ENCODE measurements at regions not wholly inside any gene's neighbourhood (a gene's known extent, or its start where the extent isn't known, plus 50 kb on each side); places are given as distances from the start of the nearest gene placed in this dataset.
"Not testable (repeated sequence)": the region's sequence is repeated elsewhere in the genome, so short reads cannot be mapped to it uniquely, and the experiment has no call there.

GRCh38 chr10:131363416-131363815 lies 51.9 kb upstream of the TCERG1L start:
- no peak for DNase-seq (ENCODE audit: low spot score)

DNA sequence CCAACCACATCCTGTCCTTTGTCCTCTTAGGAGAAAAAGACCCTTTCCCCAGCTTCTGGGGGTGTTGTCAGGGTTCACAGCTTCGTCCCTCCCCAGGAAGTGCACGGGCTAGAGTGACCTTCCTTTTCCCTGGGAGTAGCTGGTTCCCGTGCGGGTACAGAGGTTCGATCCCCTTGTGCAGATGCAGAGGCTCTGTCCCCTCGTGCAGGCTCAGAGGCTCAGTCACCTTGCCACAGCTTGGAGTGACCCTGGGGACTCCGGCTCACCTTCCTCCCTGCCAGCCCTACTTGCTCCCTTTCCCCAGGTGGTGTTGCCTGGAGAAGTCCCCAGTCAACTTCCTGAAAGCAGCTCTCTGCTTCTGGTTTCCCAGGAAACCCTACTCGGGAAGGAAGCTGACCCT lies 60.0 kb upstream of the TCERG1L start:
- DNase-seq (ENCODE audit: low spot score): no peak

- no peak for DNase-seq (ENCODE audit: low spot score)
These were observed 70.1 kb upstream of the TCERG1L start for GRCh38 chr10:131381576-131381975.

GRCh38 chr10:131385161-131385872 lies 73.8 kb upstream of the TCERG1L start:
- DNase-seq (ENCODE audit: low spot score): not testable (repeated sequence)

- DNase-seq (ENCODE audit: low spot score): no peak
These were observed 75.6 kb upstream of the TCERG1L start for GRCh38 chr10:131387018-131387529.

GRCh38 chr10:131391936-131392335 lies 80.4 kb upstream of the TCERG1L start:
- DNase-seq (ENCODE audit: low spot score): no peak

DNA sequence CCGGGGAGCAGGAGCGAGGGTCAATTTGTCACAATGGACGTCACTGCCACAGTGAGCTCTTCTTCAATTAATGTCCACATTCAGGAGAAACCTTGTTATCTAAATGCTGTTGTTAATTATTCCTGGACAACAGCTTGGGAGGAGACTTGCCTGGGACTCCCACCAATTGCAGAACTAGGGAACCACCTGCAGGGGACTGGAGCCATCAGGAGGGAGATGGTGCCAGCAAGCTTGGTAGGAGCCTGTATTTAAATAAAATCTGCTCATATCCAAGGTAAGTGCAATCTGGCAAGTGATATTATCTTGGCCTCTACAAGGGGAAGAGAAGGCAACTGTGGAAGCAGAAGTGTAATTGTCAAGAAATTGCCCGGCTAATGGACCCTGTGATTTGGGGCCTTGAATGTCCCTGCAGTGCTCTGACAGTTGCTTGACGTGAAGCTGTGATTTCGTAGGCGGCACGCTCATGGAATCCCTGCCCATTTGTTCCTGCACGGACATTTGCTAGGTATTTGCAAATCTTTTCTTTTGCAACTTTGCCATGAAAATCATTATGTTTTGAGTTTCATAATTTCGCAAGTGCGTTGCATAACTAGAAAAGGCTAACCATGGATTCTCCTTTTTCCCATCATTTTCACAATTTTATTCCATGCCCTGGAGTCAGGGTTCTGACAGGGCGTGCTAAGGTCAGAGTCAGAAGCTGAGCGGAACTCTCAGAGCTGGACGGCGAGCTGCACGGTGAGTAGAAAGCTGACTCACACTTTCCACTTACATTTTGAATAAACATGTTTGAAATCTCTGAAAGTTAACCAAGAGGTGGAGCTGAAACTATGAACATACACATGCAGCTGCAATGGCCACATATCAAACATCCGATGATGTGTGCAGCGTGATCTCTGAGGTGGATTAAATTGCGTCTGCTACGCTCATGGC lies 84.9 kb upstream of the TCERG1L start:
- no peak for DNase-seq (ENCODE audit: low spot score)

DNA sequence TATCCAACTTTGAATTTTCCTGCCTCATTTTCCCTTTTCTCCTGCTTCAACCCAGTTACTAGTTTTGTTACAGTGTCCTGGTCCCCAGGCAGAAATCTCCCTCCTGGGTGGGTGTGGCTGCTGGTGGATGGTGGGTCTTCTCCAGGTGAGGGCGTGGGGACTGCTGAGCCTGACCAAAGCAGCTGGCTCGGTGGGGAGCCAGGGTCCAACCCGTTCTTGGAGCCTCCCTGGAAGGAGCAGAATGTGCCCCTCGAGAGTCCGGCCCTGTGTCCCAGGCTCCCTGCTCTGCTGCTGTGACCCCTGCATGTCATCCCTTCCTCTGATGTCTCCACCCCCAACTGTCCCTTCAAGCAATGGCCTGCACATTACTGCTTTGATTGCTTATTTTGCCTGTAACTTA lies 86.6 kb upstream of the TCERG1L start:
- DNase-seq (ENCODE audit: low spot score): no peak

GRCh38 chr10:131399981-131400380 lies 88.5 kb upstream of the TCERG1L start:
- no peak for DNase-seq (ENCODE audit: low spot score)

GRCh38 chr10:131400513-131400912 lies 89.0 kb upstream of the TCERG1L start:
- DNase-seq (ENCODE audit: low spot score): no peak

- DNase-seq (ENCODE audit: low spot score): no peak
These were observed 91.5 kb upstream of the TCERG1L start for GRCh38 chr10:131402771-131403650.

DNA sequence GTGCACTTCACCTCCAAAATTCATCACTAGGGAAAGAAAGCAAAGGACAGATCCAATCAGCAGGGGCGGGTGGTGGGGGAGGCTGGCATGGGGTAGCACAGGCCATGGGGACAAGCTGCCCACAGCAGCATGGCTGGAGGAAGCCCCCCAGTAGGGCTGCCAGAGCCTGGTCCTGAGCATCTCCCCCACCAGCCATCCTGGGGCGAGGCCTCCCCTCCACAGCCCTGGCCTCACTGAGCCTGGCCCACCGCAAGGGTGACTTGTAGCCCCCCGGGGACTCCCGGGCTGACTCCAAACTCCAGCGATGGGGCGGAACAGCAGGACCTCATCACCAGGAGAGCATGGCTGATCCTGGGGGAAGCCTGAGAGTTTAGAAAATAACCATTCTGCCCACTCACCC lies 92.4 kb upstream of the TCERG1L start:
- no peak for DNase-seq (ENCODE audit: low spot score)

DNA sequence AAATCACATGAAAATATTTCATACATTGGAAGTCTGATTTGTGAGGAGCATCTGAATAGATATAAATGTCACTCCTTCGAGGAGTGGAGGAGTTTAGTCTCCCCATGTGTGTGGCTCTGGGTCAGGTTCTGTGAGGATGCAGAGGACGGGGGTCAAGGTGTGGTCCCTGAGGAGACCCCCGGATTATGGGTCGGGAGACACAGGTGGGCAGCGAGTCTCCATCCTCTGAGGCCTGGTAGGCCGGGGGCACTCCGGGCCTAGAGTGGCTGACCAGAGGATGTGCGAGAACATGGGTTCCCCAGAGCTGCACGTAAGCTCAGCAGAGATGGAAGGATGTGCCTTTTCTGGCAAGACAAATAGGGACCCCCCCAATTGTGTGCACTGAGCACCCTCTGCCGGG lies 93.4 kb upstream of the TCERG1L start:
- no peak for DNase-seq (ENCODE audit: low spot score)

- no peak for DNase-seq (ENCODE audit: low spot score)
These were observed 95.3 kb upstream of the TCERG1L start for GRCh38 chr10:131406676-131407392.

DNA sequence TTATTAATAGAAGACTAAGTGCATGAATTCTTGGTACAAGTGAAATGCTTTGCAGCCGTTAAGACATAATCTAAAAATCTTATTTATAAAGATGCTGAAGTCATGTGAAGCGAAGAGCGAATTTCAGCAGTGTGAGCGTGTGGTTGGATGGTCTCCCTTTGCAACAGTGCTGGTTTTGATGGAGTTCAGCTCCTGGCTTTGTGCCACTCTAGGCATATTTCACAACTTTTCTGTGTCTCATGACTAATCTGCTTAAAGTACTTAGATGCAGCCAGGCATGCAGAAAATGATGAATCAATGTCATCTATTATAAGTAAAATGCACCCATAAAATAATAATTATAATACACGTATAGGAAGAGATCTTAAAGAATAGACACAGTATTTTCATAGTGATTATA lies 107.2 kb upstream of the TCERG1L start:
- no peak for DNase-seq (ENCODE audit: low spot score)

GRCh38 chr10:131419797-131420196 lies 108.3 kb upstream of the TCERG1L start:
- no peak for DNase-seq (ENCODE audit: low spot score)

GRCh38 chr10:131420867-131421266 lies 109.3 kb upstream of the TCERG1L start:
- DNase-seq (ENCODE audit: low spot score): no peak

DNA sequence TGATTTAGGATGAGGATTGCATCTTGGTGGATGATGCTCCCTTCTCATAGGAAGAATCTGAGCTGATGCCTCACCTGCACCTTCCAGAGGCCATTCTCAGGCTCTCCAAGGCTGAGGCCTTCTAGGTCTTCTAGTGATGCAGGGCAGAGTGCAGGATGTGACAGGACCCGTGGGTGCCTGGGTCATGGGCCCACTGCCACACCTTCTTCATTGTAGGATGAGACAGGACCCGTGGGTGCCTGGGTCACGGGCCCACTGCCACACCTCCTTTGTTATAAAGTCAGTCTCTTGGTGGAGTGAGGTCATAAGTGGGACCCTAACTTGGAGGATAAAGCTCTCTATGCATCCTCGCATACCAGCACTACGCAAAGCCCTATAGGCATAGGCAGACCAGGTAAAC lies 109.9 kb upstream of the TCERG1L start:
- no peak for DNase-seq (ENCODE audit: low spot score)

GRCh38 chr10:131422731-131423130 lies 111.2 kb upstream of the TCERG1L start:
- no peak for DNase-seq (ENCODE audit: low spot score)

- no peak for DNase-seq (ENCODE audit: low spot score)
These were observed 112.5 kb upstream of the TCERG1L start for GRCh38 chr10:131424053-131424452.

DNA sequence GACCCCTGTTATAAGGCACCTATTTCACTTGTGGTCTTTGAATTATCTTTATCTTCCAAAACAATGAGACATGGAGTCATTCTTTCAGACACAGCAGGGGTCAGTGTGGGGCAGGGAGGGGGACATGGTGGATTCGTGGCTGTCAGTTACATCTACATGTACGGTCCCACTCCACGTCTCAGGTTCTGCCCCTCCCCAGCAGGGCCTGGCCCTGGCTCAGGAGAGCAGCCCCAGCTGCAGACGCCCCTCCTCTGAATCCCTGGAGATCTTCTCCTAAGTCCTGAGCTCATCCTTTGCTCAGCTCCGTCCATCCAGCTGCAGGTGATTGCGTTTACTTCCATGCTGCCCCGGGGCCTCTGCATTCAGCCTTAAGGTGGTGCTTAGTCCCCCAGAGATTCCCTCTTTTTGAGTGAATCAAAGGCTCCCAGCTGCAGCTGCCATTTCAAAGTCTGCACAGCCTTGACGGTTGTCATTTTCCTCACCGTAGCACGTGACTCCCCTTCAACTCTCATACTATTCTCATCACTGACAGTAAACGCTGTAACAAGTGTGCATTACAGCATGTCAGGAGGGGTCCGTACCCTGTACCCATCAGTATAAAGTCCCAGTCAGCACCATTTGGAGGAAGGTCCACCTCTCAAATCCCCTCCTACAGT lies 113.4 kb upstream of the TCERG1L start:
- no peak for DNase-seq (ENCODE audit: low spot score)
